ENCODE measurements at regions not wholly inside any gene's neighbourhood (a gene's known extent, or its start where the extent isn't known, plus 50 kb on each side); places are given as distances from the start of the nearest gene placed in this dataset.

DNA sequence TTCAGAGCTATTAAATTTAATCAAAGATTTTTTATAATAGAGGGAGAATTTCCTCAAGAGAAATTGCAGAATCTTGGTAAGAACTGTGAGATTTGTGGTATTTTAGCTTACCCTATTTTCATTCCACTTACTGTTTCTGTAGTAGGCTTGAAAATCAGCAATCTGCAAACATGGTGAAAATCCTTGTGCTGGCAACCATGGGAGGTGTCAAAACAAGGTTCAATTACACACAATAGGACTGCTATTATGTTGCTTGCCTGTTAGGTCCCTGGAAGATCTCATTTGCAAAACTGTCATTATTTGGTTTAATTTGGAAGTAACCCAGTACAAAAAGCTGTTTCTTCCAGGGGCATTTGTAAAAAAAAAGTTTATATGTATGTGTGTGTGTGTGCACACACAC is 662.8 kb upstream of the SLITRK6 start:
- no peaks in the 10 kb centered on the region for H3K36me3 ChIP-seq (ENCODE audit: control insufficient read depth in 2 of 2, extremely low read depth in 1 of 2, insufficient read depth in 2 of 2, low read length in 2 of 2)
- TF ChIP-seq, protein P1, sequence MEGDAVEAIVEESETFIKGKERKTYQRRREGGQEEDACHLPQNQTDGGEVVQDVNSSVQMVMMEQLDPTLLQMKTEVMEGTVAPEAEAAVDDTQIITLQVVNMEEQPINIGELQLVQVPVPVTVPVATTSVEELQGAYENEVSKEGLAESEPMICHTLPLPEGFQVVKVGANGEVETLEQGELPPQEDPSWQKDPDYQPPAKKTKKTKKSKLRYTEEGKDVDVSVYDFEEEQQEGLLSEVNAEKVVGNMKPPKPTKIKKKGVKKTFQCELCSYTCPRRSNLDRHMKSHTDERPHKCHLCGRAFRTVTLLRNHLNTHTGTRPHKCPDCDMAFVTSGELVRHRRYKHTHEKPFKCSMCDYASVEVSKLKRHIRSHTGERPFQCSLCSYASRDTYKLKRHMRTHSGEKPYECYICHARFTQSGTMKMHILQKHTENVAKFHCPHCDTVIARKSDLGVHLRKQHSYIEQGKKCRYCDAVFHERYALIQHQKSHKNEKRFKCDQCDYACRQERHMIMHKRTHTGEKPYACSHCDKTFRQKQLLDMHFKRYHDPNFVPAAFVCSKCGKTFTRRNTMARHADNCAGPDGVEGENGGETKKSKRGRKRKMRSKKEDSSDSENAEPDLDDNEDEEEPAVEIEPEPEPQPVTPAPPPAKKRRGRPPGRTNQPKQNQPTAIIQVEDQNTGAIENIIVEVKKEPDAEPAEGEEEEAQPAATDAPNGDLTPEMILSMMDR (optimal IDR thresholded peaks at IDR 0.05 in 1 of 3, IDR thresholded peaks at IDR 0.05 in 1 of 3, conservative IDR thresholded peaks at IDR 0.05 in 1 of 3; ENCODE audit: extremely low read depth in 1 of 3, insufficient read depth in 2 of 3, low read length in 3 of 3): no peak
- no peak for TF ChIP-seq EZH2 (IDR thresholded peaks at IDR 0.05; ENCODE audit: low read length)
- no peaks in the 10 kb centered on the region for H3K27me3 ChIP-seq (ENCODE audit: control insufficient read depth, extremely low read depth, insufficient read depth, low read length)
- H3K4me1 ChIP-seq (ENCODE audit: control insufficient read depth, extremely low read depth, insufficient read depth, low read length): no peaks in the 10 kb centered on the region
- H3K9me3 ChIP-seq (ENCODE audit: control insufficient read depth, low read depth, low read length): no peaks in the 10 kb centered on the region
- FAIRE-seq (no peak), DNase-seq (ENCODE audit: low read depth, low spot score) (no peak)
- no peaks in the 10 kb centered on the region for H4K20me1 ChIP-seq (ENCODE audit: control insufficient read depth, extremely low read depth, insufficient read depth, low read length)
- H3K9me1 ChIP-seq (ENCODE audit: control insufficient read depth, extremely low read depth, insufficient read depth, low read length): no peaks in the 10 kb centered on the region
- H3K9ac ChIP-seq (ENCODE audit: control insufficient read depth, extremely low read depth, insufficient read depth, low read length): no peak overlapping the region
- H2AFZ ChIP-seq (ENCODE audit: control insufficient read depth, low read length): no peak overlapping the region
- H3K4me2 ChIP-seq (ENCODE audit: control insufficient read depth, extremely low read depth, insufficient read depth, low read depth, low read length): no peak overlapping the region
- dilution Hi-C loops (cut with MboI; ENCODE audit: extremely low pct_ligation_motif_present, low sequenced_read_pairs): no loop called here
- H3K79me2 ChIP-seq (ENCODE audit: control insufficient read depth, insufficient read depth, low read length): no peaks in the 10 kb centered on the region
- no peak overlapping the region for H3K27ac ChIP-seq (ENCODE audit: control insufficient read depth, insufficient read depth, low read length)
- no peak overlapping the region for H3K4me3 ChIP-seq (ENCODE audit: control insufficient read depth in 2 of 3, extremely low read depth in 1 of 3, insufficient read depth in 2 of 3, low read depth in 1 of 3, low read length in 3 of 3)

DNA sequence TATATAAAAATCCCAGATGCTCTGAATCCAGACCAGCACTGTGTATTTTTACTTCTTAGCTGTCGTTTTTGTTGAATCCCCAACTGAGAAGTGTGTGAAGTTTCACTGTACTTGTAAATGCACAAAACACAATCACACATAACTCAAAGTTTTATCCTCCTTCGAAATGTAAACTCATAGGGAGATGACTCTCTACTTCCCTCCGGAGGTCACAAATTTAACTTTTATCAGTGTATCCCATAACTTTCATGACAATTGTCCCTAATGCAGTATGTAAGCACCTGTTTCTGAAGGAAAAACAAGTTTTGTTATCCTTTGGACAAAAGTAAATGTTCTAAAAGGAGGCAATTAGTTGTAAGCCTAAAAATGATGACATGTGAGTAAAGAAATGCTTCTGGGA is 665.0 kb upstream of the SLITRK6 start:
- no peak for DNase-seq (ENCODE audit: low read depth, low spot score)
- H3K27me3 ChIP-seq (ENCODE audit: control insufficient read depth, extremely low read depth, insufficient read depth, low read length): no peaks in the 10 kb centered on the region
- no peaks in the 10 kb centered on the region for H3K79me2 ChIP-seq (ENCODE audit: control insufficient read depth, insufficient read depth, low read length)
- dilution Hi-C loops (cut with MboI; ENCODE audit: extremely low pct_ligation_motif_present, low sequenced_read_pairs): no loop called here
- no peaks in the 10 kb centered on the region for H3K9me1 ChIP-seq (ENCODE audit: control insufficient read depth, extremely low read depth, insufficient read depth, low read length)
- no peak for FAIRE-seq
- no peaks in the 10 kb centered on the region for H4K20me1 ChIP-seq (ENCODE audit: control insufficient read depth, extremely low read depth, insufficient read depth, low read length)
- TF ChIP-seq, protein P1 (optimal IDR thresholded peaks at IDR 0.05 in 1 of 3, IDR thresholded peaks at IDR 0.05 in 1 of 3, conservative IDR thresholded peaks at IDR 0.05 in 1 of 3; ENCODE audit: extremely low read depth in 1 of 3, insufficient read depth in 2 of 3, low read length in 3 of 3): no peak
- no peak for TF ChIP-seq EZH2 (IDR thresholded peaks at IDR 0.05; ENCODE audit: low read length)
- no peaks in the 10 kb centered on the region for H3K9me3 ChIP-seq (ENCODE audit: control insufficient read depth, low read depth, low read length)
- H3K4me2 ChIP-seq (ENCODE audit: control insufficient read depth, extremely low read depth, insufficient read depth, low read depth, low read length): no peak overlapping the region
- no peaks in the 10 kb centered on the region for H3K4me1 ChIP-seq (ENCODE audit: control insufficient read depth, extremely low read depth, insufficient read depth, low read length)
- H3K9ac ChIP-seq (ENCODE audit: control insufficient read depth, extremely low read depth, insufficient read depth, low read length): no peak overlapping the region
- H3K4me3 ChIP-seq (ENCODE audit: control insufficient read depth in 2 of 3, extremely low read depth in 1 of 3, insufficient read depth in 2 of 3, low read depth in 1 of 3, low read length in 3 of 3): no peak overlapping the region
- no peak overlapping the region for H3K27ac ChIP-seq (ENCODE audit: control insufficient read depth, insufficient read depth, low read length)
- H3K36me3 ChIP-seq (ENCODE audit: control insufficient read depth in 2 of 2, extremely low read depth in 1 of 2, insufficient read depth in 2 of 2, low read length in 2 of 2): no peaks in the 10 kb centered on the region
- no peak overlapping the region for H2AFZ ChIP-seq (ENCODE audit: control insufficient read depth, low read length)
